ENCODE measurements at regions not wholly inside any gene's neighbourhood (a gene's known extent, or its start where the extent isn't known, plus 50 kb on each side); places are given as distances from the start of the nearest gene placed in this dataset.

DNA sequence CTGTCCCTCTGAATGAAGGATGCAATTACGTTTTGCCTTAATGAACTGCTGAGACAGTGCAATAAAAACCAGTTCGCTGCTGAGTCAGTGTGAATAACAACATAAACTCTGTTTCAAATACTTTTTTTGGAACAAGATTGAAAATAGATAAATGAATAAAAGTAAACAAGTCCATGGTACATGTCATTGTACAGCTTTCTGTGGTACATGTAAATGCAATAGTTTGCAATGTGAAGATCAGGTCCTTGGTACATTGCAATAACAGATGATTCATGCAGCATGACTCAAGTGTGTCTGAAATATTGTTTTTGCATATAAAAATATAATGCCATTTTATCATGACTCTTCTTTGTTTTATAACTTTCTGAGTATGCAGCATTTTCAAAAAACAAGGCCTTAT, 193.4 kb upstream of the PACRGL start:
- H3K9ac ChIP-seq (ENCODE audit: insufficient read depth, low read depth, low read length): no peak overlapping the region
- no peak overlapping the region for H3K4me2 ChIP-seq (ENCODE audit: low read depth, low read length)
- H4K20me1 ChIP-seq (ENCODE audit: insufficient read depth, low read length): no peaks in the 10 kb centered on the region
- H3K36me3 ChIP-seq (replicated peaks in 1 of 2; ENCODE audit: control insufficient read depth in 1 of 2, insufficient read depth in 2 of 2, low read length in 2 of 2): no peaks in the 10 kb centered on the region
- WGBS (ENCODE audit: low lambda C conversion rate): 0% methylated on average over 2 of the region's 2 CpGs
- H3K79me2 ChIP-seq (ENCODE audit: insufficient read depth, low read length): no peaks in the 10 kb centered on the region
- no peak for DNase-seq (ENCODE audit: low spot score)
- H3K4me3 ChIP-seq (replicated peaks in 1 of 3; ENCODE audit: insufficient read depth in 1 of 3, low read depth in 2 of 3, low read length in 3 of 3): no peak overlapping the region
- ATAC-seq: no peak
- H3K9me3 ChIP-seq (ENCODE audit: low read length): no peaks in the 10 kb centered on the region
- CTCF ChIA-PET (ENCODE audit: low intra/inter-chr PET ratio, low total read pairs): no interaction called here
- FAIRE-seq: no peak
- in situ Hi-C loops (cut with HindIII; ENCODE audit: extremely low pct_ligation_motif_present, low pct_unique_long_range_greater_than_20kb) (no loop called here), intact Hi-C loops (cut with micrococcal nuclease; ENCODE audit: unreplicated experiment) (no loop called here)
- BruUV-seq (replicated peaks): no TSS peak
- no peaks in the 10 kb centered on the region for H3K27me3 ChIP-seq (ENCODE audit: control insufficient read depth in 1 of 2, insufficient read depth in 2 of 2, low read length in 2 of 2)
- no peak overlapping the region for H2AFZ ChIP-seq (ENCODE audit: low read length)
- POLR2A ChIA-PET: no interaction called here
- H3K4me1 ChIP-seq (ENCODE audit: insufficient read depth, low read length): no peaks in the 10 kb centered on the region
- H3K27ac ChIP-seq (ENCODE audit: extremely low read length, insufficient read depth, low read length): no peak overlapping the region
- no peak for TF ChIP-seq CC2D1A (CRISPR knock-in tag; IDR thresholded peaks at IDR 0.05)
- no peak for TF ChIP-seq FOXJ3 (CRISPR knock-in tag; IDR thresholded peaks at IDR 0.05; ENCODE audit: borderline replicate concordance)
- TF ChIP-seq, protein P1, sequence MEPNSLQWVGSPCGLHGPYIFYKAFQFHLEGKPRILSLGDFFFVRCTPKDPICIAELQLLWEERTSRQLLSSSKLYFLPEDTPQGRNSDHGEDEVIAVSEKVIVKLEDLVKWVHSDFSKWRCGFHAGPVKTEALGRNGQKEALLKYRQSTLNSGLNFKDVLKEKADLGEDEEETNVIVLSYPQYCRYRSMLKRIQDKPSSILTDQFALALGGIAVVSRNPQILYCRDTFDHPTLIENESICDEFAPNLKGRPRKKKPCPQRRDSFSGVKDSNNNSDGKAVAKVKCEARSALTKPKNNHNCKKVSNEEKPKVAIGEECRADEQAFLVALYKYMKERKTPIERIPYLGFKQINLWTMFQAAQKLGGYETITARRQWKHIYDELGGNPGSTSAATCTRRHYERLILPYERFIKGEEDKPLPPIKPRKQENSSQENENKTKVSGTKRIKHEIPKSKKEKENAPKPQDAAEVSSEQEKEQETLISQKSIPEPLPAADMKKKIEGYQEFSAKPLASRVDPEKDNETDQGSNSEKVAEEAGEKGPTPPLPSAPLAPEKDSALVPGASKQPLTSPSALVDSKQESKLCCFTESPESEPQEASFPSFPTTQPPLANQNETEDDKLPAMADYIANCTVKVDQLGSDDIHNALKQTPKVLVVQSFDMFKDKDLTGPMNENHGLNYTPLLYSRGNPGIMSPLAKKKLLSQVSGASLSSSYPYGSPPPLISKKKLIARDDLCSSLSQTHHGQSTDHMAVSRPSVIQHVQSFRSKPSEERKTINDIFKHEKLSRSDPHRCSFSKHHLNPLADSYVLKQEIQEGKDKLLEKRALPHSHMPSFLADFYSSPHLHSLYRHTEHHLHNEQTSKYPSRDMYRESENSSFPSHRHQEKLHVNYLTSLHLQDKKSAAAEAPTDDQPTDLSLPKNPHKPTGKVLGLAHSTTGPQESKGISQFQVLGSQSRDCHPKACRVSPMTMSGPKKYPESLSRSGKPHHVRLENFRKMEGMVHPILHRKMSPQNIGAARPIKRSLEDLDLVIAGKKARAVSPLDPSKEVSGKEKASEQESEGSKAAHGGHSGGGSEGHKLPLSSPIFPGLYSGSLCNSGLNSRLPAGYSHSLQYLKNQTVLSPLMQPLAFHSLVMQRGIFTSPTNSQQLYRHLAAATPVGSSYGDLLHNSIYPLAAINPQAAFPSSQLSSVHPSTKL (CRISPR knock-in tag; IDR thresholded peaks at IDR 0.05): no peak
- TF ChIP-seq MTA1 (CRISPR knock-in tag; IDR thresholded peaks at IDR 0.05; ENCODE audit: borderline replicate concordance): no peak
- TF ChIP-seq ZNF468 (CRISPR knock-in tag; IDR thresholded peaks at IDR 0.05): no peak
- TF ChIP-seq, protein P2, sequence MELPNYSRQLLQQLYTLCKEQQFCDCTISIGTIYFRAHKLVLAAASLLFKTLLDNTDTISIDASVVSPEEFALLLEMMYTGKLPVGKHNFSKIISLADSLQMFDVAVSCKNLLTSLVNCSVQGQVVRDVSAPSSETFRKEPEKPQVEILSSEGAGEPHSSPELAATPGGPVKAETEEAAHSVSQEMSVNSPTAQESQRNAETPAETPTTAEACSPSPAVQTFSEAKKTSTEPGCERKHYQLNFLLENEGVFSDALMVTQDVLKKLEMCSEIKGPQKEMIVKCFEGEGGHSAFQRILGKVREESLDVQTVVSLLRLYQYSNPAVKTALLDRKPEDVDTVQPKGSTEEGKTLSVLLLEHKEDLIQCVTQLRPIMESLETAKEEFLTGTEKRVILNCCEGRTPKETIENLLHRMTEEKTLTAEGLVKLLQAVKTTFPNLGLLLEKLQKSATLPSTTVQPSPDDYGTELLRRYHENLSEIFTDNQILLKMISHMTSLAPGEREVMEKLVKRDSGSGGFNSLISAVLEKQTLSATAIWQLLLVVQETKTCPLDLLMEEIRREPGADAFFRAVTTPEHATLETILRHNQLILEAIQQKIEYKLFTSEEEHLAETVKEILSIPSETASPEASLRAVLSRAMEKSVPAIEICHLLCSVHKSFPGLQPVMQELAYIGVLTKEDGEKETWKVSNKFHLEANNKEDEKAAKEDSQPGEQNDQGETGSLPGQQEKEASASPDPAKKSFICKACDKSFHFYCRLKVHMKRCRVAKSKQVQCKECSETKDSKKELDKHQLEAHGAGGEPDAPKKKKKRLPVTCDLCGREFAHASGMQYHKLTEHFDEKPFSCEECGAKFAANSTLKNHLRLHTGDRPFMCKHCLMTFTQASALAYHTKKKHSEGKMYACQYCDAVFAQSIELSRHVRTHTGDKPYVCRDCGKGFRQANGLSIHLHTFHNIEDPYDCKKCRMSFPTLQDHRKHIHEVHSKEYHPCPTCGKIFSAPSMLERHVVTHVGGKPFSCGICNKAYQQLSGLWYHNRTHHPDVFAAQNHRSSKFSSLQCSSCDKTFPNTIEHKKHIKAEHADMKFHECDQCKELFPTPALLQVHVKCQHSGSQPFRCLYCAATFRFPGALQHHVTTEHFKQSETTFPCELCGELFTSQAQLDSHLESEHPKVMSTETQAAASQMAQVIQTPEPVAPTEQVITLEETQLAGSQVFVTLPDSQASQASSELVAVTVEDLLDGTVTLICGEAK (IDR thresholded peaks at IDR 0.05): no peak
- TF ChIP-seq, protein P2 (CRISPR knock-in tag; IDR thresholded peaks at IDR 0.05): no peak
- TF ChIP-seq, protein P3, sequence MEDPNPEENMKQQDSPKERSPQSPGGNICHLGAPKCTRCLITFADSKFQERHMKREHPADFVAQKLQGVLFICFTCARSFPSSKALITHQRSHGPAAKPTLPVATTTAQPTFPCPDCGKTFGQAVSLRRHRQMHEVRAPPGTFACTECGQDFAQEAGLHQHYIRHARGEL (CRISPR knock-in tag; IDR thresholded peaks at IDR 0.05): no peak
- TF ChIP-seq ZNF350 (CRISPR knock-in tag; IDR thresholded peaks at IDR 0.05; ENCODE audit: borderline replicate concordance, low read depth): no peak
- no peak for TF ChIP-seq HOXA7 (CRISPR knock-in tag; IDR thresholded peaks at IDR 0.05)
- no peak for TF ChIP-seq SP4 (CRISPR knock-in tag; IDR thresholded peaks at IDR 0.05)
- no peak for TF ChIP-seq ZNF652 (CRISPR knock-in tag; IDR thresholded peaks at IDR 0.05; ENCODE audit: borderline replicate concordance, low read depth)
- TF ChIP-seq ZSCAN22 (CRISPR knock-in tag; IDR thresholded peaks at IDR 0.05): no peak
- no peak for TF ChIP-seq ZBTB21 (CRISPR knock-in tag; IDR thresholded peaks at IDR 0.05)
